Muscle of arm (tissue), 1 donor: ENCODE measurements at regions not wholly inside any gene's neighbourhood (a gene's known extent, or its start where the extent isn't known, plus 50 kb on each side); places are given as distances from the start of the nearest gene placed in this dataset.

ENCODE experiments used
- DNase-seq: peaks from one replicate; pipeline ENCODE4 v3.0.0-alpha.2; 2013

GRCh38 chrX:134717698-134718097 lies 59.4 kb upstream of the PLAC1 start:
- DNase-seq: no peak

- DNase-seq: no peak
Measured at GRCh38 chrX:134716620-134717012, 58.3 kb upstream of the PLAC1 start.

- DNase-seq: no peak
Measured at GRCh38 chrX:134715930-134716619, 57.8 kb upstream of the PLAC1 start.

GRCh38 chrX:134714633-134715110 lies 56.4 kb upstream of the PLAC1 start:
- DNase-seq: no peak

- no peak for DNase-seq
Measured at GRCh38 chrX:134713618-134714107, 55.4 kb upstream of the PLAC1 start.

GRCh38 chrX:134712272-134712671 lies 54.0 kb upstream of the PLAC1 start:
- DNase-seq: no peak

GRCh38 chrX:134711135-134711921 lies 53.1 kb upstream of the PLAC1 start:
- peak; percentile 61 for DNase-seq
